OCI-LY3 (cell line): ENCODE measurements at regions not wholly inside any gene's neighbourhood (a gene's known extent, or its start where the extent isn't known, plus 50 kb on each side); places are given as distances from the start of the nearest gene placed in this dataset.
"Not testable (repeated sequence)": the region's sequence is repeated elsewhere in the genome, so short reads cannot be mapped to it uniquely, and the experiment has no call there.

Experiments
- CTCF ChIP-seq: fragments of 200-600, 300-600 bp; sonication (generic); IDR thresholded peaks from 2 replicates; pipeline ENCODE4 v1.5.1; 2014; ENCODE audit warnings: antibody characterized with exemption, low read length, low read depth
- EZH2phosphoT487 ChIP-seq: fragments of 200-600 bp; shearing (Covaris generic); IDR thresholded peaks from 2 replicates; pipeline ENCODE4 v1.6.1; 2018; ENCODE audit warnings: antibody characterized with exemption, mixed run types, low read depth

GRCh38 chrX:45400951-45401725, 200.5 kb upstream of the DIPK2B start:
- TF ChIP-seq CTCF, EZH2phosphoT487: not testable (repeated sequence)
